Activated CD8-positive, alpha-beta T cell treated with anti-CD3 and anti-CD28 coated beads for 36 hours (primary cell): ENCODE measurements at regions not wholly inside any gene's neighbourhood (a gene's known extent, or its start where the extent isn't known, plus 50 kb on each side); places are given as distances from the start of the nearest gene placed in this dataset.

ENCODE experiments used
- ATAC-seq: fragments of 200-7000 bp; cut with Tn5 transposase; one replicate; pipeline ENCODE4 v1.10.0; 2021; ENCODE audit warnings: mild to moderate bottlenecking, moderate library complexity
- CTCF ChIA-PET: fragments of 350-600 bp; sonication (Branson Sonifier 250); formaldehyde crosslinking; loops from one replicate; lab custom pipeline; 2021; ENCODE audit warnings: antibody characterized with exemption; lab: Charles Lee
- POLR2A ChIA-PET: fragments of 350-600 bp; sonication (Branson Sonifier 250); formaldehyde crosslinking; loops from one replicate; lab custom pipeline; 2021; ENCODE audit warnings: antibody characterized with exemption; lab: Charles Lee
- DNase-seq: peaks from one replicate; pipeline ENCODE4 v3.0.0-alpha.2; 2020
- H3K27ac Mint-ChIP-seq: one replicate; pipeline ENCODE4 v1.8.0; 2021; ENCODE audit warnings: mild to moderate bottlenecking, mixed read lengths
- H3K27me3 Mint-ChIP-seq: one replicate; pipeline ENCODE4 v1.8.0; 2021; ENCODE audit warnings: mixed read lengths
- H3K36me3 Mint-ChIP-seq: one replicate; pipeline ENCODE4 v1.8.0; 2021; ENCODE audit warnings: low read depth, mixed read lengths
- H3K4me1 Mint-ChIP-seq: one replicate; pipeline ENCODE4 v1.8.0; 2021; ENCODE audit warnings: low read depth, mixed read lengths
- H3K4me3 Mint-ChIP-seq: one replicate; pipeline ENCODE4 v1.8.0; 2021; ENCODE audit warnings: mild to moderate bottlenecking, moderate library complexity, mixed read lengths
- H3K9me3 Mint-ChIP-seq: one replicate; pipeline ENCODE4 v1.8.0; 2021; ENCODE audit warnings: mixed read lengths
- CTCF ChIP-seq: fragments of 200-600 bp; IDR thresholded peaks from one replicate; pipeline ENCODE4 v1.8.0; 2022; ENCODE audit warnings: antibody characterized with exemption, mild to moderate bottlenecking
- intact Hi-C: fragments of 100-400 bp; cut with micrococcal nuclease; formaldehyde crosslinking; loops from one replicate; pipeline ENCODE4 v1.10.0; 2022

- Mint-ChIP-seq H3K36me3 (no peaks in the 10 kb centered on the region), H3K4me3 (no peak overlapping the region), H3K4me1 (no peaks in the 10 kb centered on the region), H3K27me3 (no peaks in the 10 kb centered on the region), H3K27ac (no peak overlapping the region), H3K9me3 (no peaks in the 10 kb centered on the region)
- no peak for TF ChIP-seq CTCF
- DNase-seq (no peak), ATAC-seq (no peak)
- intact Hi-C loops: no loop called here
- POLR2A ChIA-PET: no interaction called here
- CTCF ChIA-PET: no interaction called here
Measured at GRCh38 chr1:201636097-201636496, 97.2 kb downstream of the NAV1 start.

GRCh38 chr1:201636510-201636971 lies 97.6 kb downstream of the NAV1 start:
- ATAC-seq: no peak
- DNase-seq: no peak
- intact Hi-C loops: no loop called here
- Mint-ChIP-seq H3K27ac (no peak overlapping the region), H3K27me3 (no peaks in the 10 kb centered on the region), H3K4me3 (no peak overlapping the region), H3K4me1 (no peaks in the 10 kb centered on the region), H3K36me3 (no peaks in the 10 kb centered on the region), H3K9me3 (no peaks in the 10 kb centered on the region)
- ChIA-PET POLR2A (no interaction called here), CTCF (no interaction called here)
- TF ChIP-seq CTCF: no peak

DNA sequence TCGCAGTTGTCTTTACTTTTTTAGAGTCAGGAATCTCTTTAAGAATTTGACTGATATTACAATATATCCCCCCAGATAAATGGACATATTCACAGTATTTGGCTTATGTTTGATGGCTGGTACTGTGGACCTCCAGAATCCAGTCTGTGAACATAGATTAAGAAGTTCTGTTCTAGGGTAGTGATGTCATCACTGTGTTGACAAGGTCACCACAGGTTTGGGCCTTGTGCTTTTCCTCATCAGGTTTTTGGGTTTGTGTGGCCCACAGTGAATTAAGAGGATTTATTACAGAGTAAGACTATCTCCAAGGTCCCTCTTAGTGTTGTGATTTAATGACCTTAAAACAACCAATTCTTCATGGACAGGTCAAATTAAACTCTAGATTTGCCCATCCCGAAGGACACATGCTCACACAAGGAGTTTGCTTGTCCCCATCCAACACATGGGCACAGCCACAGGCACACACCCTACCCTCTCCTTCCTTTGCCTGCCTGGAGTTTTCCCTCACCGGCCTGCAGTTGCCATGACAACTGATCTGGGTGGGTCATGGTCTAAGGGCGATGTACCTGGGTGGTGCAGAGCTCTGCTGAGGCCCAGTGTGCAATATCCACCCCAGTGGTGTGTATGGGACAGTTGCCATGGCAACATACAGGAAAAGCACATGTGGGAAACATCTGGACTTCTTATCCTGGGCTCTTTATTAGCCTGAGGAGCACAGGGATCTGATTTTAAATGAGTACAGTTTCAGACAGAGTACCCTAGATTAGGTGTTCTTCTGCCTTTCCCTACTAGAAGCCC lies 98.6 kb downstream of the NAV1 start:
- intact Hi-C loops: no loop called here
- H3K27ac Mint-ChIP-seq: no peak overlapping the region
- no peak for TF ChIP-seq CTCF

DNA sequence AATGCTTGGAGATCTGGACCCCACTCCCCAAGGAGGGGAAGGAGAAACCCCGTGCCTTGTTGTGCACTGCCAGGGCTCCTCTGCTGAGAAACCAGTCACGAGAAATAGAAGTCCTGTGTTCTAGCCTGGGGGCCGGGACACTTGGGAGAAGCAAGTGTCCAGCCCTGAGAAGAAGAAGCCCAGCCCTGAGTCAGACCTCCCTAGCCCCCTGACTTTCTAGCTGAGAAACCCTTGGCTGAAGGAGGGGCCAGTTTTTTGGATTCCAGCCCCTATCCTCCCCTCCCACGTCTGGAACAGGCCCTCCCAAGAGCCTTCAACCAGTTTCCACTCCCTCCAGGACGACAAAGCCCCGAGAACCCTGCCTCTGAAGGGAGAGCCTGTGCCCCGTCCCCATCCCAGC lies 100.5 kb downstream of the NAV1 start:
- no peak overlapping the region for H3K4me3 Mint-ChIP-seq
- ATAC-seq: no peak
- CTCF ChIA-PET: no interaction called here

More for the DNA sequence above, 98.6 kb downstream of the NAV1 start:
- H3K36me3 Mint-ChIP-seq: no peaks in the 10 kb centered on the region
- no peak overlapping the region for H3K4me3 Mint-ChIP-seq
- no peaks in the 10 kb centered on the region for H3K4me1 Mint-ChIP-seq
- H3K27me3 Mint-ChIP-seq: no peaks in the 10 kb centered on the region
- DNase-seq (no peak), ATAC-seq (no peak)
- H3K9me3 Mint-ChIP-seq: no peaks in the 10 kb centered on the region
- ChIA-PET CTCF (interaction anchor here (0.7 kb wide), 1 partner anchor 48 kb away, joined by 3 read pairs; no protein-coding TSS in a partner anchor), POLR2A (no interaction called here)

More for the DNA sequence above, 100.5 kb downstream of the NAV1 start:
- H3K9me3 Mint-ChIP-seq: no peaks in the 10 kb centered on the region
- no peaks in the 10 kb centered on the region for H3K36me3 Mint-ChIP-seq
- H3K27ac Mint-ChIP-seq: no peak overlapping the region
- POLR2A ChIA-PET: no interaction called here
- H3K27me3 Mint-ChIP-seq: peaks cover 1% of the 10 kb centered on the region
- intact Hi-C loops: no loop called here
- TF ChIP-seq CTCF: no peak
- no peak for DNase-seq
- H3K4me1 Mint-ChIP-seq: no peaks in the 10 kb centered on the region
